SK-N-SH treated with all-trans-retinoic acid at 6 μM for 48 hours (cell line): ENCODE measurements at regions not wholly inside any gene's neighbourhood (a gene's known extent, or its start where the extent isn't known, plus 50 kb on each side); places are given as distances from the start of the nearest gene placed in this dataset.

Source experiments
- ATAC-seq: fragments of 200-7000 bp; cut with Tn5 transposase; 3 replicates; pipeline ENCODE4 v1.9.1; 2020; ENCODE audit warnings: mild to moderate bottlenecking, moderate library complexity
- ARNTL ChIP-seq: fragments of 450-650 bp; formaldehyde crosslinking; IDR thresholded peaks from 2 replicates; pipeline ENCODE4 v1.5.0; 2020; ENCODE audit warnings: low read depth, mild to moderate bottlenecking, moderate library complexity, borderline replicate concordance
- BACH2 ChIP-seq: fragments of 250-450 bp; sonication (Bioruptor Pico); IDR thresholded peaks from 2 replicates; pipeline ENCODE4 v1.9.0; 2021; ENCODE audit warnings: mild to moderate bottlenecking, borderline replicate concordance
- CSDC2 ChIP-seq: fragments of 250-450 bp; sonication (Bioruptor Pico); IDR thresholded peaks from 2 replicates; pipeline ENCODE4 v1.5.0; 2020; ENCODE audit warnings: mild to moderate bottlenecking, moderate library complexity
- ESRRG ChIP-seq: fragments of 250-450 bp; sonication (Bioruptor Pico); IDR thresholded peaks from 2 replicates; pipeline ENCODE4 v1.6.1; 2021; ENCODE audit warnings: mild to moderate bottlenecking
- GLIS3 ChIP-seq: fragments of 250-450 bp; sonication (Bioruptor Pico); IDR thresholded peaks from 2 replicates; pipeline ENCODE4 v1.5.0; 2020; ENCODE audit warnings: mild to moderate bottlenecking, moderate library complexity
- ISL1 ChIP-seq: fragments of 250-450 bp; sonication (Bioruptor Pico); IDR thresholded peaks from 2 replicates; pipeline ENCODE4 v2.1.2; 2022; ENCODE audit warnings: mild to moderate bottlenecking, moderate library complexity
- OSR1 ChIP-seq: fragments of 250-450 bp; sonication (Bioruptor Pico); IDR thresholded peaks from 2 replicates; pipeline ENCODE4 v1.8.0; 2022; ENCODE audit warnings: moderate library complexity, mild to moderate bottlenecking, inconsistent platforms
- PPARA ChIP-seq: fragments of 250-450 bp; sonication (Bioruptor Pico); IDR thresholded peaks from 2 replicates; pipeline ENCODE4 v1.5.0; 2020; ENCODE audit warnings: mild to moderate bottlenecking, borderline replicate concordance
- RARB ChIP-seq: fragments of 250-450 bp; sonication (Bioruptor Pico); IDR thresholded peaks from 2 replicates; pipeline ENCODE4 v1.8.0; 2021; ENCODE audit warnings: mild to moderate bottlenecking, moderate library complexity
- SNAI2 ChIP-seq: fragments of 250-450 bp; sonication (Bioruptor Pico); IDR thresholded peaks from 2 replicates; pipeline ENCODE4 v1.5.0; 2020; ENCODE audit warnings: mild to moderate bottlenecking, moderate library complexity
- TCF4 ChIP-seq: fragments of 250-450 bp; sonication (Bioruptor Pico); IDR thresholded peaks from 2 replicates; pipeline ENCODE4 v1.8.0; 2021; ENCODE audit warnings: mild to moderate bottlenecking, moderate library complexity, borderline replicate concordance
- TOX ChIP-seq: fragments of 250-450 bp; sonication (Bioruptor Pico); IDR thresholded peaks from 2 replicates; pipeline ENCODE4 v1.8.0; 2021; ENCODE audit warnings: mild to moderate bottlenecking, moderate library complexity, borderline replicate concordance
- ZC3H10 ChIP-seq: fragments of 250-450 bp; sonication (Bioruptor Pico); IDR thresholded peaks from 2 replicates; pipeline ENCODE4 v1.5.1; 2021; ENCODE audit warnings: mild to moderate bottlenecking, moderate library complexity
- ZFP3 ChIP-seq: fragments of 250-450 bp; sonication (Bioruptor Pico); IDR thresholded peaks from 2 replicates; pipeline ENCODE4 v1.5.0; 2020; ENCODE audit warnings: mild to moderate bottlenecking, moderate library complexity
- ZFP30 ChIP-seq: fragments of 450-650 bp; formaldehyde crosslinking; IDR thresholded peaks from 2 replicates; pipeline ENCODE4 v1.5.0; 2022; ENCODE audit warnings: mild to moderate bottlenecking, moderate library complexity
- ZNF565 ChIP-seq: fragments of 450-650 bp; formaldehyde crosslinking; conservative IDR thresholded peaks from 2 replicates; pipeline ENCODE4 v1.5.0; 2020; ENCODE audit warnings: low read depth, mild to moderate bottlenecking, moderate library complexity
- ZNF70 ChIP-seq: fragments of 450-650 bp; formaldehyde crosslinking; IDR thresholded peaks from 2 replicates; pipeline ENCODE4 v1.5.0; 2020; ENCODE audit warnings: mild to moderate bottlenecking, moderate library complexity
- ZNF8 ChIP-seq: fragments of 450-650 bp; formaldehyde crosslinking; IDR thresholded peaks from 2 replicates; pipeline ENCODE4 v1.5.0; 2020; ENCODE audit warnings: mild to moderate bottlenecking, moderate library complexity
- TF ChIP-seq, protein P1 (sequence below): fragments of 250-450 bp; sonication (Bioruptor Pico); IDR thresholded peaks from 2 replicates; pipeline ENCODE4 v1.8.0; 2020; ENCODE audit warnings: mild to moderate bottlenecking, moderate library complexity, borderline replicate concordance
- TF ChIP-seq, protein P2 (sequence below): fragments of 250-450 bp; sonication (Bioruptor Pico); IDR thresholded peaks from 2 replicates; pipeline ENCODE4 v1.5.1; 2021; ENCODE audit warnings: mild to moderate bottlenecking, moderate library complexity
- TF ChIP-seq, protein P3 (sequence below): fragments of 250-450 bp; sonication (Bioruptor Pico); IDR thresholded peaks from 2 replicates; pipeline ENCODE4 v1.8.0; 2021; ENCODE audit warnings: low read depth, mild to moderate bottlenecking, moderate library complexity, borderline replicate concordance
- TF ChIP-seq, protein P4 (sequence below): fragments of 250-450 bp; sonication (Bioruptor Pico); IDR thresholded peaks from 2 replicates; pipeline ENCODE4 v1.5.0; 2020; ENCODE audit warnings: mild to moderate bottlenecking, moderate library complexity

DNA sequence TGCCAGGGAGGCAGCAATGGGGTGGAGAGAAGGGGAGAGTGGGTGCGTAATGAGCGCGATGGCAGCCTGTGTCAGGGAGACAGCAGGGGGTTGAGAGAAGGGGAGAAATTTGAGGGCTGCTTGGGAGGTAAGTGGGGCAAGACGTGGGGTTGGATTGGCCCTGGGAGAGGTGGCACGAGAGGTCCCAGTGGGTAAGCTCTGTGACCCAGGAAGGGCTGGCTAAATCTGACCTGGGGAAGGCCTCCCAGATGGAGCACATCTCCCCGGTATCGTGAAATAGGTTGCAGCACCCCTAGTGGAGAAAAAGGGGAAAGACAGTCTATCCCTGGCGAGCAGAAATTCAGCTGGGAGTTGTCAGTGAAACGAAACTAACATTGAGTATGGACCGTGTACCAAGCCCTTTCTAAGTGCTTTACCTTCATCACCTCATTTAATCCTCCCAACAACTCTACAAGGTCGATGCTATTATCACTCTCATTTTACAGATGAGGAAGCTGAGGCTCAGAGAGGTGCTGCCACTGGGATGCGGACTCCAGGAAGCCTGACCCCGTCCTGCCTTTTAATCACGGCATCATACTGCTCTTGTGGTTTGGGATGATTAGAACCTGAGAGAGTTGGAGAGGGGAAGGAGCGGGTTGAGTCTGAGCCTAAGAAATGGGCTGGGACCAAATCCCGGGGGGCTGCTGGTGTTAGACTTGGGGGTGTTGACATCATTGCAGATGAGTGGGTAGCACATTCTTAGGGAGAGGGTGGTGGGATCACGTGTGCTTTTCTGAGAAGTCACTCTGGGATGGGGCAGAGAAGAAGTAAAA lies 56.6 kb upstream of the RPL11 start:
- peak; percentile 85 for ATAC-seq
- TF ChIP-seq ZFP3 (CRISPR knock-in tag), result no peak
- TF ChIP-seq GLIS3, result no peak
- TF ChIP-seq, protein P1, sequence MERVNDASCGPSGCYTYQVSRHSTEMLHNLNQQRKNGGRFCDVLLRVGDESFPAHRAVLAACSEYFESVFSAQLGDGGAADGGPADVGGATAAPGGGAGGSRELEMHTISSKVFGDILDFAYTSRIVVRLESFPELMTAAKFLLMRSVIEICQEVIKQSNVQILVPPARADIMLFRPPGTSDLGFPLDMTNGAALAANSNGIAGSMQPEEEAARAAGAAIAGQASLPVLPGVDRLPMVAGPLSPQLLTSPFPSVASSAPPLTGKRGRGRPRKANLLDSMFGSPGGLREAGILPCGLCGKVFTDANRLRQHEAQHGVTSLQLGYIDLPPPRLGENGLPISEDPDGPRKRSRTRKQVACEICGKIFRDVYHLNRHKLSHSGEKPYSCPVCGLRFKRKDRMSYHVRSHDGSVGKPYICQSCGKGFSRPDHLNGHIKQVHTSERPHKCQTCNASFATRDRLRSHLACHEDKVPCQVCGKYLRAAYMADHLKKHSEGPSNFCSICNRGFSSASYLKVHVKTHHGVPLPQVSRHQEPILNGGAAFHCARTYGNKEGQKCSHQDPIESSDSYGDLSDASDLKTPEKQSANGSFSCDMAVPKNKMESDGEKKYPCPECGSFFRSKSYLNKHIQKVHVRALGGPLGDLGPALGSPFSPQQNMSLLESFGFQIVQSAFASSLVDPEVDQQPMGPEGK, result no peak
- TF ChIP-seq CSDC2 (CRISPR knock-in tag), result no peak
- TF ChIP-seq PPARA, result no peak
- no peak for TF ChIP-seq ISL1 (CRISPR knock-in tag)
- no peak for TF ChIP-seq SNAI2 (CRISPR knock-in tag)
- TF ChIP-seq BACH2 (CRISPR knock-in tag), result no peak
- no peak for TF ChIP-seq TOX (CRISPR knock-in tag)
- TF ChIP-seq ZFP30 (CRISPR knock-in tag), result no peak
- no peak for TF ChIP-seq ZNF565 (CRISPR knock-in tag)
- TF ChIP-seq, protein P2, sequence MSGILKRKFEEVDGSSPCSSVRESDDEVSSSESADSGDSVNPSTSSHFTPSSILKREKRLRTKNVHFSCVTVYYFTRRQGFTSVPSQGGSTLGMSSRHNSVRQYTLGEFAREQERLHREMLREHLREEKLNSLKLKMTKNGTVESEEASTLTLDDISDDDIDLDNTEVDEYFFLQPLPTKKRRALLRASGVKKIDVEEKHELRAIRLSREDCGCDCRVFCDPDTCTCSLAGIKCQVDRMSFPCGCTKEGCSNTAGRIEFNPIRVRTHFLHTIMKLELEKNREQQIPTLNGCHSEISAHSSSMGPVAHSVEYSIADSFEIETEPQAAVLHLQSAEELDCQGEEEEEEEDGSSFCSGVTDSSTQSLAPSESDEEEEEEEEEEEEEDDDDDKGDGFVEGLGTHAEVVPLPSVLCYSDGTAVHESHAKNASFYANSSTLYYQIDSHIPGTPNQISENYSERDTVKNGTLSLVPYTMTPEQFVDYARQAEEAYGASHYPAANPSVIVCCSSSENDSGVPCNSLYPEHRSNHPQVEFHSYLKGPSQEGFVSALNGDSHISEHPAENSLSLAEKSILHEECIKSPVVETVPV (CRISPR knock-in tag), result no peak
- no peak for TF ChIP-seq ARNTL (CRISPR knock-in tag)
- TF ChIP-seq TCF4 (CRISPR knock-in tag), result no peak
- no peak for TF ChIP-seq RARB
- TF ChIP-seq OSR1 (CRISPR knock-in tag), result no peak
- no peak for TF ChIP-seq ZNF8 (CRISPR knock-in tag)
- TF ChIP-seq, all 23 proteins: peak for 0

DNA sequence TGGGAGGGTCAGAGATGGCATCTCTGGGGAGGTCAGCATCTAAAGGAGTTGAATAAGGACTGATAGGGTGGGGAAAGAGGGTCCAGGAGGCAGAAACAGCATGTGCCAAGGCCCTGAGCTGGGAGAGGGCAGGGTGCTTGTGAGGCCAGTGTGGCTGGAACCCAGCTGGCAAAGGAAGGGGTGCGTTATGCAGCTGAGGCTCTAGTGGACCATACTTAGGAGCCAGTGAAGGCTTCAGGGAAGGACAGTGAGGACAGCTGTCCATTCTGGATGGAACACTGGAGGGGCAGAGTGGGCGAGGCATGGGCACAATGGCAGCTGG lies 57.1 kb upstream of the RPL11 start:
- TF ChIP-seq TCF4 (CRISPR knock-in tag) (no peak), ZFP30 (CRISPR knock-in tag) (no peak), ZNF70 (CRISPR knock-in tag) (no peak), PPARA (no peak), BACH2 (CRISPR knock-in tag) (no peak), ARNTL (CRISPR knock-in tag) (no peak), RARB (no peak), ZFP3 (CRISPR knock-in tag) (no peak)
- ATAC-seq, result no peak

DNA sequence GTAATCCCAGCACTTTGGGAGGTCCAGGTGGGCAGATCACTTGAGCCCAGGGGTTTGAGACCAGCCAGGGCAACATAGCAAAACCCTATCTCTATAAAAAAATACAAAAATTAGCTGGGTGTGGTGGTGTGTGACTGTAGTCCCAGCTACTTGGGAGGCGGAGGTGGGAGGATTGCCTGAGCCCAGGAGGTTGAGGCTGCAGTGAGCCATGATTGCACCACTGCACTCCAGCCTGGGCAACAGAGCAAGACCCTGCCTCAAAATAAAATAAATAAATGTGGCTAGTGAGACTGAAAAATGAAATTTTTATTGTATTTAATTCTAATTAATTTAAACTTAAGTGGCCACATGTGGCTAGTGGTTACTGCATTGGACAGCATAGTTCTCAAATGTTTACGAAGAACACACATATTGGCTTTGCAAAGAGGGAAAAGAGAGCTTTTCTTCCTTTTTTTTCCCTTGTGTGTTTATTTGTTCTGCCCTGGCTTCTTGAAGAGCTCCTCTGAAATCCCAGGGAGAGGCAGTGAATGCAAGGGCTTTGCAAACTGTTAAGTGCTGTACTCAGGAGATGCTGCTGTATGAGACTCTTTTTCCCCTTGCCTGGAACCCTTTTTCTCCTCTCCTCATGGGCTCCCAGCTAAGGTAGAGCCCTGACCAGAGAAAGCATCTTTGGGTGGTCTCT lies 59.0 kb upstream of the RPL11 start:
- TF ChIP-seq, protein P3, sequence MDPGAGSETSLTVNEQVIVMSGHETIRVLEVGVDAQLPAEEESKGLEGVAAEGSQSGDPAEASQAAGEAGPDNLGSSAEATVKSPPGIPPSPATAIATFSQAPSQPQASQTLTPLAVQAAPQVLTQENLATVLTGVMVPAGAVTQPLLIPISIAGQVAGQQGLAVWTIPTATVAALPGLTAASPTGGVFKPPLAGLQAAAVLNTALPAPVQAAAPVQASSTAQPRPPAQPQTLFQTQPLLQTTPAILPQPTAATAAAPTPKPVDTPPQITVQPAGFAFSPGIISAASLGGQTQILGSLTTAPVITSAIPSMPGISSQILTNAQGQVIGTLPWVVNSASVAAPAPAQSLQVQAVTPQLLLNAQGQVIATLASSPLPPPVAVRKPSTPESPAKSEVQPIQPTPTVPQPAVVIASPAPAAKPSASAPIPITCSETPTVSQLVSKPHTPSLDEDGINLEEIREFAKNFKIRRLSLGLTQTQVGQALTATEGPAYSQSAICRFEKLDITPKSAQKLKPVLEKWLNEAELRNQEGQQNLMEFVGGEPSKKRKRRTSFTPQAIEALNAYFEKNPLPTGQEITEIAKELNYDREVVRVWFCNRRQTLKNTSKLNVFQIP (CRISPR knock-in tag), result no peak
- TF ChIP-seq ZNF70 (CRISPR knock-in tag) (no peak), ARNTL (CRISPR knock-in tag) (no peak), CSDC2 (CRISPR knock-in tag) (no peak), ISL1 (CRISPR knock-in tag) (no peak), RARB (no peak), TCF4 (CRISPR knock-in tag) (no peak), BACH2 (CRISPR knock-in tag) (no peak), ZNF8 (CRISPR knock-in tag) (no peak), OSR1 (CRISPR knock-in tag) (no peak), ESRRG (no peak), GLIS3 (no peak), ZC3H10 (no peak), ZFP3 (CRISPR knock-in tag) (no peak), ZNF565 (CRISPR knock-in tag) (no peak), PPARA (no peak), ZFP30 (CRISPR knock-in tag) (no peak), SNAI2 (CRISPR knock-in tag) (no peak)
- TF ChIP-seq, protein P1, result no peak
- TF ChIP-seq, protein P4, sequence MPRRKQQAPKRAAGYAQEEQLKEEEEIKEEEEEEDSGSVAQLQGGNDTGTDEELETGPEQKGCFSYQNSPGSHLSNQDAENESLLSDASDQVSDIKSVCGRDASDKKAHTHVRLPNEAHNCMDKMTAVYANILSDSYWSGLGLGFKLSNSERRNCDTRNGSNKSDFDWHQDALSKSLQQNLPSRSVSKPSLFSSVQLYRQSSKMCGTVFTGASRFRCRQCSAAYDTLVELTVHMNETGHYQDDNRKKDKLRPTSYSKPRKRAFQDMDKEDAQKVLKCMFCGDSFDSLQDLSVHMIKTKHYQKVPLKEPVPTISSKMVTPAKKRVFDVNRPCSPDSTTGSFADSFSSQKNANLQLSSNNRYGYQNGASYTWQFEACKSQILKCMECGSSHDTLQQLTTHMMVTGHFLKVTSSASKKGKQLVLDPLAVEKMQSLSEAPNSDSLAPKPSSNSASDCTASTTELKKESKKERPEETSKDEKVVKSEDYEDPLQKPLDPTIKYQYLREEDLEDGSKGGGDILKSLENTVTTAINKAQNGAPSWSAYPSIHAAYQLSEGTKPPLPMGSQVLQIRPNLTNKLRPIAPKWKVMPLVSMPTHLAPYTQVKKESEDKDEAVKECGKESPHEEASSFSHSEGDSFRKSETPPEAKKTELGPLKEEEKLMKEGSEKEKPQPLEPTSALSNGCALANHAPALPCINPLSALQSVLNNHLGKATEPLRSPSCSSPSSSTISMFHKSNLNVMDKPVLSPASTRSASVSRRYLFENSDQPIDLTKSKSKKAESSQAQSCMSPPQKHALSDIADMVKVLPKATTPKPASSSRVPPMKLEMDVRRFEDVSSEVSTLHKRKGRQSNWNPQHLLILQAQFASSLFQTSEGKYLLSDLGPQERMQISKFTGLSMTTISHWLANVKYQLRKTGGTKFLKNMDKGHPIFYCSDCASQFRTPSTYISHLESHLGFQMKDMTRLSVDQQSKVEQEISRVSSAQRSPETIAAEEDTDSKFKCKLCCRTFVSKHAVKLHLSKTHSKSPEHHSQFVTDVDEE (CRISPR knock-in tag), result no peak
- ATAC-seq, result no peak
